ENCODE measurements at regions not wholly inside any gene's neighbourhood (a gene's known extent, or its start where the extent isn't known, plus 50 kb on each side); places are given as distances from the start of the nearest gene placed in this dataset.
"Not testable (repeated sequence)": the region's sequence is repeated elsewhere in the genome, so short reads cannot be mapped to it uniquely, and the experiment has no call there.

- no peak overlapping the region for H3K4me3 ChIP-seq
- WGBS, 2 donors (ENCODE audit: low coverage in 1 of 2): 83 to 84% methylated on average over 8 to 11 of the region's 11 CpGs
- no peak overlapping the region for H3K27ac ChIP-seq
Measured at GRCh38 chr4:187128222-187128621, 404.6 kb upstream of the FAT1 start.

GRCh38 chr4:187128976-187129375 is 405.3 kb upstream of the FAT1 start:
- no peak overlapping the region for H3K4me3 ChIP-seq
- H3K27me3 ChIP-seq: no peaks in the 10 kb centered on the region
- WGBS, 2 donors (ENCODE audit: low coverage in 1 of 2): 45 to 60% methylated on average over 7 to 8 of the region's 8 CpGs
- no peaks in the 10 kb centered on the region for H3K36me3 ChIP-seq
- no peaks in the 10 kb centered on the region for H3K9me3 ChIP-seq
- TF ChIP-seq EP300 (IDR thresholded peaks at IDR 0.05) (no peak), POLR2AphosphoS5 (IDR thresholded peaks at IDR 0.05) (no peak)
- no peak overlapping the region for H3K27ac ChIP-seq
- no peaks in the 10 kb centered on the region for H3K4me1 ChIP-seq
- no peak for ATAC-seq

More at GRCh38 chr4:187128222-187128621, 404.6 kb upstream of the FAT1 start:
- TF ChIP-seq CTCF (IDR thresholded peaks at IDR 0.05): no peak
- TF ChIP-seq POLR2A (IDR thresholded peaks at IDR 0.05): no peak
- TF ChIP-seq POLR2AphosphoS5 (IDR thresholded peaks at IDR 0.05): no peak
- TF ChIP-seq EP300 (IDR thresholded peaks at IDR 0.05): no peak
- no peak for ATAC-seq
- H3K9me3 ChIP-seq: no peaks in the 10 kb centered on the region
- no peaks in the 10 kb centered on the region for H3K36me3 ChIP-seq
- no peaks in the 10 kb centered on the region for H3K27me3 ChIP-seq
- H3K4me1 ChIP-seq: no peaks in the 10 kb centered on the region

GRCh38 chr4:187131826-187132225 is 408.2 kb upstream of the FAT1 start:
- ATAC-seq, H3K4me1 ChIP-seq: not testable (repeated sequence)
- WGBS, 2 donors (ENCODE audit: low coverage in 1 of 2): 80 to 100% methylated on average over 1 of the region's 1 CpG

GRCh38 chr4:187135878-187136277 is 412.2 kb upstream of the FAT1 start:
- Histone ChIP-seq H3K9me3 (no peaks in the 10 kb centered on the region), H3K4me3 (no peak overlapping the region), H3K4me1 (no peaks in the 10 kb centered on the region), H3K27me3 (no peaks in the 10 kb centered on the region), H3K27ac (no peak overlapping the region), H3K36me3 (no peaks in the 10 kb centered on the region)
- 96 to 98% methylated on average over 4 of the region's 6 CpGs for WGBS, 2 donors (ENCODE audit: low coverage in 1 of 2)
- TF ChIP-seq CTCF (IDR thresholded peaks at IDR 0.05) (no peak), EP300 (IDR thresholded peaks at IDR 0.05) (no peak), POLR2A (IDR thresholded peaks at IDR 0.05) (no peak), POLR2AphosphoS5 (IDR thresholded peaks at IDR 0.05) (no peak)
- ATAC-seq: no peak

More at GRCh38 chr4:187131826-187132225, 408.2 kb upstream of the FAT1 start:
- H3K36me3 ChIP-seq, H3K9me3 ChIP-seq, H3K4me3 ChIP-seq, H3K27me3 ChIP-seq, H3K27ac ChIP-seq: not testable (repeated sequence)

- Histone ChIP-seq H3K27me3 (no peaks in the 10 kb centered on the region), H3K27ac (no peak overlapping the region), H3K4me1 (no peaks in the 10 kb centered on the region), H3K9me3 (no peaks in the 10 kb centered on the region), H3K4me3 (no peak overlapping the region), H3K36me3 (no peaks in the 10 kb centered on the region)
- no peak for ATAC-seq
- TF ChIP-seq POLR2AphosphoS5 (IDR thresholded peaks at IDR 0.05): no peak
- WGBS, 2 donors (ENCODE audit: low coverage in 1 of 2): 92% methylated on average over 3 to 4 of the region's 4 CpGs
Measured at GRCh38 chr4:187139141-187139540, 415.5 kb upstream of the FAT1 start.

- no peak for ATAC-seq
- H3K4me1 ChIP-seq: no peaks in the 10 kb centered on the region
- no peak for TF ChIP-seq POLR2A (IDR thresholded peaks at IDR 0.05)
- no peak for TF ChIP-seq EP300 (IDR thresholded peaks at IDR 0.05)
- no peak for TF ChIP-seq POLR2AphosphoS5 (IDR thresholded peaks at IDR 0.05)
- TF ChIP-seq CTCF (IDR thresholded peaks at IDR 0.05): no peak
- H3K36me3 ChIP-seq: no peaks in the 10 kb centered on the region
- H3K27ac ChIP-seq: no peak overlapping the region
- H3K27me3 ChIP-seq: no peaks in the 10 kb centered on the region
- 67 to 69% methylated on average over 7 of the region's 7 CpGs for WGBS, 2 donors (ENCODE audit: low coverage in 1 of 2)
- no peak overlapping the region for H3K4me3 ChIP-seq
- H3K9me3 ChIP-seq: no peaks in the 10 kb centered on the region
Measured at GRCh38 chr4:187141101-187141500, 417.4 kb upstream of the FAT1 start.

All from gastroesophageal sphincter (tissue), 4 donors.